ENCODE measurements at regions not wholly inside any gene's neighbourhood (a gene's known extent, or its start where the extent isn't known, plus 50 kb on each side); places are given as distances from the start of the nearest gene placed in this dataset.
A peak's percentile ranks its signal among the peaks of the same experiment; 100 is the strongest.

DNA sequence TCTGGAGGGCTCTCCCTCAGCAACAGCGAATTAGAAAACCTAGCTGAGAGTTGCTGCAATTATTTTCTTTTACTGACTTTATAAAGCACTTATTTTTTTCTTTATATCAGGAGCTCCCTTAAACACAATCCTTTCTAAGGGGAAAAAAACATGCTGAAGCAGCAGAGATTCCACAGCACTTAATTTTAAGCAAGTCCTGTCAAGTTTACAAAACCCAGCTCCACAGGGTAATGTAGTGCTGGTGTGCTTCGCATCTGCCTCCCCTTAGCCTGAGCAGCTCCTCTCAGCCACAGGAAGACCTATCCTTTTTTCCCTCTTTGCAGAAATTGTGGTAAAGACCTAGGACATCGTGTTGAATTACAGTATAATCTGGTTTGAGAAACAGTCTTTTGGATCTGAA lies 208.1 kb upstream of the SYNDIG1 start:
- intact Hi-C loops (cut with DNase I): no loop called here
- Histone ChIP-seq H3K36me3 (no peaks in the 10 kb centered on the region), H3K27ac (replicated peaks in 1 of 4) (no peak overlapping the region), H3K27me3 (peaks cover 0 to 8% (median 0%) of the 10 kb centered on the region in 4 donors), H3K4me1 (no peaks in the 10 kb centered on the region), H3K4me3 (no peak overlapping the region), H3K9me3 (no peaks in the 10 kb centered on the region)
- TF ChIP-seq EP300 (IDR thresholded peaks at IDR 0.05) (no peak), POLR2AphosphoS5 (IDR thresholded peaks at IDR 0.05) (no peak), POLR2A (IDR thresholded peaks at IDR 0.05; ENCODE audit: low read depth) (no peak)
- TF ChIP-seq, protein P1, sequence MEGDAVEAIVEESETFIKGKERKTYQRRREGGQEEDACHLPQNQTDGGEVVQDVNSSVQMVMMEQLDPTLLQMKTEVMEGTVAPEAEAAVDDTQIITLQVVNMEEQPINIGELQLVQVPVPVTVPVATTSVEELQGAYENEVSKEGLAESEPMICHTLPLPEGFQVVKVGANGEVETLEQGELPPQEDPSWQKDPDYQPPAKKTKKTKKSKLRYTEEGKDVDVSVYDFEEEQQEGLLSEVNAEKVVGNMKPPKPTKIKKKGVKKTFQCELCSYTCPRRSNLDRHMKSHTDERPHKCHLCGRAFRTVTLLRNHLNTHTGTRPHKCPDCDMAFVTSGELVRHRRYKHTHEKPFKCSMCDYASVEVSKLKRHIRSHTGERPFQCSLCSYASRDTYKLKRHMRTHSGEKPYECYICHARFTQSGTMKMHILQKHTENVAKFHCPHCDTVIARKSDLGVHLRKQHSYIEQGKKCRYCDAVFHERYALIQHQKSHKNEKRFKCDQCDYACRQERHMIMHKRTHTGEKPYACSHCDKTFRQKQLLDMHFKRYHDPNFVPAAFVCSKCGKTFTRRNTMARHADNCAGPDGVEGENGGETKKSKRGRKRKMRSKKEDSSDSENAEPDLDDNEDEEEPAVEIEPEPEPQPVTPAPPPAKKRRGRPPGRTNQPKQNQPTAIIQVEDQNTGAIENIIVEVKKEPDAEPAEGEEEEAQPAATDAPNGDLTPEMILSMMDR (IDR thresholded peaks at IDR 0.05): no peak
- WGBS: 31% methylated on average over 3 of the region's 3 CpGs
- no peak for DNase-seq (ENCODE audit: extremely low spot score)

DNA sequence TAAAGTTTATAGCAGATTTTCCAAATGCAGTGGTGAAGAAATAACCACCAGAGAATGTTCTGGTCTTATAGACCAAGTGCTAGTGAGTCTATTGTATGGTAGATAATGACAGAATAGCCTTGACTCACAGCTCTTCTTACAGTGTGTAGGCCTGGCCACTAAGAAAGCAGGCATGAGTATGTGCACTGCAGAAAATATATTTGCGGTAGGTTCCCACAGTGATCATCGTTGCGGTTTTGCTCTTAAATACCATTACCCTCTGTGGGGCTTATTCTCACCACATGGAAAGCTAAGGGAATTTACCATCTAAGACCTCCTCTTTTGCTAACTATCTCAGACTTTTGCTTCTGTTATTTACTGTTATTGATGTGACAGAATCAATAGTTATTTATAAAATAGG lies 212.3 kb upstream of the SYNDIG1 start:
- WGBS: 100% methylated on average over 3 of the region's 3 CpGs
- TF ChIP-seq POLR2A (IDR thresholded peaks at IDR 0.05; ENCODE audit: low read depth) (no peak), POLR2AphosphoS5 (IDR thresholded peaks at IDR 0.05) (no peak)
- TF ChIP-seq, protein P1 (IDR thresholded peaks at IDR 0.05): no peak
- Histone ChIP-seq H3K27me3 (peaks cover 0 to 7% (median 0%) of the 10 kb centered on the region in 4 donors), H3K9me3 (no peaks in the 10 kb centered on the region), H3K36me3 (no peaks in the 10 kb centered on the region), H3K4me3 (no peak overlapping the region), H3K27ac (replicated peaks in 1 of 4) (no peak overlapping the region), H3K4me1 (no peaks in the 10 kb centered on the region)
- no peak for DNase-seq (ENCODE audit: extremely low spot score)
- intact Hi-C loops (cut with DNase I): no loop called here

DNA sequence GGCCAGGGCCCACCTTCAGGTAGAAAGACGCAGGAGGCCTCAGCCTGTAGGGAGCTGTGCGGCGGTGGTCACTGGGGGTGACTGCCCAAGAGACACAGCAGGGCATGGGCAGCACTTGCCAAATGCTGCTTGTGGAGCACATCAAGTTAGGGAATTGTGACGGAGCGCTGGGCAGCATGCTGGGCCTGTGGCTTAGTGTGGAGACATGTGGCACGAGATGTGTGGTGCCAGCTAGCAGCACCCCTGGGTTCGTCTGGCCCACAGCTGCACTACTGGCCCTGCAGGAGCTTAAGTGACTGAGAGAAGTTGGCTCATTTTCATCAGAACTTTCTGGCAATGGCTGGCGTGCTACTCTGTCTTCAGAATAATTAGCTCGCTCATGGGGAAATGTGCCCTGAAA lies 213.1 kb upstream of the SYNDIG1 start:
- Histone ChIP-seq H3K36me3 (no peaks in the 10 kb centered on the region), H3K4me1 (no peaks in the 10 kb centered on the region), H3K27me3 (no peaks in the 10 kb centered on the region), H3K4me3 (no peak overlapping the region), H3K9me3 (no peaks in the 10 kb centered on the region), H3K27ac (replicated peaks in 1 of 4) (no peak overlapping the region)
- no peak for TF ChIP-seq POLR2A (IDR thresholded peaks at IDR 0.05; ENCODE audit: low read depth)
- TF ChIP-seq POLR2AphosphoS5 (IDR thresholded peaks at IDR 0.05): no peak
- TF ChIP-seq, protein P1 (IDR thresholded peaks at IDR 0.05): no peak
- TF ChIP-seq EP300 (IDR thresholded peaks at IDR 0.05): no peak
- DNase-seq (ENCODE audit: extremely low spot score): peak; percentile 91
- 88% methylated on average over 9 of the region's 9 CpGs for WGBS
- intact Hi-C loops (cut with DNase I): no loop called here

DNA sequence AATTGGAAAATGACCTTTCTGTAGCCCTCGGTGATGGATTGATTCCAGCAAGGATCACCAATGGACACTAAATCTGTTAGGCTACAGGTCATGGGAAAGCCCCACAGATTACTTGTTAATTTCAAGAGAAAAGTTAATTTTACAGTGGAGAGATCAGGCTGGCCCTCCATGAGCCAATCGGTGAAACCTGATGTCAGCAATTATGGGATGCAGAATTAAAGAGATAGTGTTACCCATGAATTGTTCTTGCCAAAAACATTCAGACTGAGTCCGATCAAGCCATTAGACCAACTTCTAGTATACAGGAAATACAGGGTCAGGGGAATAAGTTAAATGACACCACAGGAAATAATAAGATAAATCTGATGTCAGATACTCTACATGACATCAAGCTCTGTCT lies 214.9 kb upstream of the SYNDIG1 start:
- Histone ChIP-seq H3K4me1 (no peaks in the 10 kb centered on the region), H3K9me3 (no peaks in the 10 kb centered on the region), H3K27ac (replicated peaks in 1 of 4) (no peak overlapping the region), H3K36me3 (no peaks in the 10 kb centered on the region), H3K27me3 (no peaks in the 10 kb centered on the region), H3K4me3 (no peak overlapping the region)
- WGBS: 87% methylated on average over 3 of the region's 3 CpGs
- DNase-seq (ENCODE audit: extremely low spot score): no peak
- intact Hi-C loops (cut with DNase I): no loop called here
- no peak for TF ChIP-seq POLR2AphosphoS5 (IDR thresholded peaks at IDR 0.05)
- TF ChIP-seq, protein P1 (IDR thresholded peaks at IDR 0.05): no peak
- TF ChIP-seq POLR2A (IDR thresholded peaks at IDR 0.05; ENCODE audit: low read depth): no peak
- TF ChIP-seq EP300 (IDR thresholded peaks at IDR 0.05): no peak

DNA sequence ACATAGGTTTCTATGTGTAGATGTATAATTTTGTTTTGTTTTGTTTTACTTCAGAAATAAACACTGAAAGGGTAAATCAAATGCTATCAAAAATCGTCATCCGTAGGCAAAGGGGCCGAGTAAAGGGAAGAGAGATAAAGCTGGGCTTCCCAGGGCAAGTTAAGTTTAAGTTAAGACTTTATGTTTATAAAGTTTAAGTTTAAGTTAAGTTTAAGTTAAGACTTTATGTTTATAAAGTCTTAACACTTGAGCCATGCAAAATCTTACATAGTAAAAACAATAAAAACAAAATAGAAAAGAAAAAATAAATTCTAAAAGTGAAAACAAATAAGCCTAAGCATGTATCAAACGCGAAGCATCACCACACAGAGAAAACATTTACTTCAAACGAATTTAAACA lies 216.1 kb upstream of the SYNDIG1 start:
- intact Hi-C loops (cut with DNase I): no loop called here
- no peak overlapping the region for H3K27ac ChIP-seq (replicated peaks in 1 of 4)
- no peak for DNase-seq (ENCODE audit: extremely low spot score)
- no peaks in the 10 kb centered on the region for H3K9me3 ChIP-seq
- no peak overlapping the region for H3K4me3 ChIP-seq
- H3K36me3 ChIP-seq: no peaks in the 10 kb centered on the region
- TF ChIP-seq POLR2A (IDR thresholded peaks at IDR 0.05; ENCODE audit: low read depth) (no peak), EP300 (IDR thresholded peaks at IDR 0.05) (no peak), POLR2AphosphoS5 (IDR thresholded peaks at IDR 0.05) (no peak)
- TF ChIP-seq, protein P1 (IDR thresholded peaks at IDR 0.05): no peak
- WGBS: 68% methylated on average over 6 of the region's 6 CpGs
- peaks cover 0 to 3% (median 0%) of the 10 kb centered on the region in 4 donors for H3K27me3 ChIP-seq
- no peaks in the 10 kb centered on the region for H3K4me1 ChIP-seq
